ENCODE measurements at regions not wholly inside any gene's neighbourhood (a gene's known extent, or its start where the extent isn't known, plus 50 kb on each side); places are given as distances from the start of the nearest gene placed in this dataset.

DNA sequence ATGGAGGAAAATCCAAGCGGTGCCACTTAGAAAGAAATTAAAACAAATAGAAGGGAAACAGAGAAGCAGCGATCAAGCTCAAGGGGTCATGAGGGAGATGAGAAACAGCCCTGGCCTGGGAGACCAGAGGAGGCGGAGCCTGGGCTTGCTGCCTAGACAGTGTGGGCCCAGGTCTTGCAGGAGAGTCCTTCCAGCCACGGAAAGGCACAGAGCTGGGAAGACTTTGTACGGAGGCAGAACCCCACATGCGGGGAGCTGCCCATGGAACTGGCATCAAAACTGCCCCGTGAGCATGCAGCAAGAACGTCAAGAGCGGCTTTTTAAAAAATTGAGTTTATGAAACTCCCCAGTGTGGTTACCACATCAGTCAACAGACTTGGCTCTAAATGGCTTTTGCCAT, 119.4 kb downstream of the IRX1 start:
- intact Hi-C loops (cut with micrococcal nuclease) = no loop called here
- H3K4me3 Mint-ChIP-seq = no peak overlapping the region
- no peak for ATAC-seq (ENCODE audit: low read depth)
- peaks cover 2% of the 10 kb centered on the region for H3K9me3 Mint-ChIP-seq
- H3K27ac Mint-ChIP-seq = no peak overlapping the region
- no peaks in the 10 kb centered on the region for H3K4me1 Mint-ChIP-seq
- no peaks in the 10 kb centered on the region for H3K36me3 Mint-ChIP-seq (ENCODE audit: low read depth)
- H3K27me3 Mint-ChIP-seq = no peaks in the 10 kb centered on the region
- ChIA-PET POLR2A (no interaction called here), CTCF (no interaction called here)
- no peak for DNase-seq
- TF ChIP-seq, protein P1, sequence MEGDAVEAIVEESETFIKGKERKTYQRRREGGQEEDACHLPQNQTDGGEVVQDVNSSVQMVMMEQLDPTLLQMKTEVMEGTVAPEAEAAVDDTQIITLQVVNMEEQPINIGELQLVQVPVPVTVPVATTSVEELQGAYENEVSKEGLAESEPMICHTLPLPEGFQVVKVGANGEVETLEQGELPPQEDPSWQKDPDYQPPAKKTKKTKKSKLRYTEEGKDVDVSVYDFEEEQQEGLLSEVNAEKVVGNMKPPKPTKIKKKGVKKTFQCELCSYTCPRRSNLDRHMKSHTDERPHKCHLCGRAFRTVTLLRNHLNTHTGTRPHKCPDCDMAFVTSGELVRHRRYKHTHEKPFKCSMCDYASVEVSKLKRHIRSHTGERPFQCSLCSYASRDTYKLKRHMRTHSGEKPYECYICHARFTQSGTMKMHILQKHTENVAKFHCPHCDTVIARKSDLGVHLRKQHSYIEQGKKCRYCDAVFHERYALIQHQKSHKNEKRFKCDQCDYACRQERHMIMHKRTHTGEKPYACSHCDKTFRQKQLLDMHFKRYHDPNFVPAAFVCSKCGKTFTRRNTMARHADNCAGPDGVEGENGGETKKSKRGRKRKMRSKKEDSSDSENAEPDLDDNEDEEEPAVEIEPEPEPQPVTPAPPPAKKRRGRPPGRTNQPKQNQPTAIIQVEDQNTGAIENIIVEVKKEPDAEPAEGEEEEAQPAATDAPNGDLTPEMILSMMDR (IDR thresholded peaks at IDR 0.05) = no peak

- Mint-ChIP-seq H3K27ac (no peak overlapping the region), H3K4me1 (no peaks in the 10 kb centered on the region), H3K27me3 (no peaks in the 10 kb centered on the region), H3K4me3 (no peak overlapping the region), H3K9me3 (no peaks in the 10 kb centered on the region), H3K36me3 (ENCODE audit: low read depth) (no peaks in the 10 kb centered on the region)
- ChIA-PET CTCF (no interaction called here), POLR2A (no interaction called here)
- no peak for ATAC-seq (ENCODE audit: low read depth)
- intact Hi-C loops (cut with micrococcal nuclease) = no loop called here
- DNase-seq = no peak
- TF ChIP-seq, protein P1 (IDR thresholded peaks at IDR 0.05) = no peak
Measured at GRCh38 chr5:3729631-3730030, 134.0 kb downstream of the IRX1 start.

DNA sequence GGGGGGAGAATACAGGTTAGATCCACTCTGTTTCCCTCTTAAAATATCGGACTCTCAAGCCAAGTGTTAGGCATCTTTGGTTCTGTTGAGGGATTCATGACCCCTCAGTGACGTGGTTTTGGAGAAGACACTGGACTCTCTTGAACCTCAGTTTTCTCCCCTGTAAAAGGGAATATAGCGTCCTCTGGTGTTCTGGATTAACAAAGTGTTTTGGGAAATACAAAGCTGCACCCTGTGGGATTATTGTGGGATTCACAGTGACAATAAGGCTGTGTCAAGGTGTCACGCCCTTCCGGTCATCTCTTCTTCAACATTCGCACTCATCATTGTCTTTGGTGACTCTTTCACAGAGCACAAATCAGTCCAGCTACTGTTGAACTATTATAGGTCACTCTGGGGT, 139.0 kb downstream of the IRX1 start:
- no peak overlapping the region for H3K4me3 Mint-ChIP-seq
- no peaks in the 10 kb centered on the region for H3K27me3 Mint-ChIP-seq
- no peaks in the 10 kb centered on the region for H3K9me3 Mint-ChIP-seq
- ATAC-seq (ENCODE audit: low read depth) (no peak), DNase-seq (no peak)
- CTCF ChIA-PET = no interaction called here
- H3K36me3 Mint-ChIP-seq (ENCODE audit: low read depth) = no peaks in the 10 kb centered on the region
- TF ChIP-seq, protein P1 (IDR thresholded peaks at IDR 0.05) = no peak
- POLR2A ChIA-PET = no interaction called here
- intact Hi-C loops (cut with micrococcal nuclease) = no loop called here
- H3K27ac Mint-ChIP-seq = no peak overlapping the region
- H3K4me1 Mint-ChIP-seq = no peaks in the 10 kb centered on the region

DNA sequence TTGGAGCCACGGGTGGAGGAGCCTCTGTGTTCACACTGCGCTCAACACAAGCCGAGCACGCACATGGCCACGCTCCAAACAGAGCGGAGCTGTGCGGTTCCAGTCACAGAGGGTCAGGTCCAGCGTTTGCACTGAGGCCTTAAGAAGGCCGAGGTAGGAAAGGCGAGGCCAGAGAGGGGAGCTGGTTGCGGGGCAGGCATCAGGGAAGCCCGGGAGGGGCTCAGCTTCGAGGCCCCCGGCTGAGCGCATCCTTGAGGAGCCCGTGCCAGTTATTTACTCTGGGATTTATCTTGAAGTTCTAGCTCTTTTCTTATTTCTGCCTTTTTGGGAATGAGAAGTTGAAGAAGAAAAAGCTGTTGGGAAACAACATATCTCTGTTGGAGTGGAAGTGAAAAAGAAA, 140.8 kb downstream of the IRX1 start:
- H3K27ac Mint-ChIP-seq = no peak overlapping the region
- no peaks in the 10 kb centered on the region for H3K36me3 Mint-ChIP-seq (ENCODE audit: low read depth)
- H3K4me3 Mint-ChIP-seq = no peak overlapping the region
- ChIA-PET POLR2A (no interaction called here), CTCF (no interaction called here)
- TF ChIP-seq, protein P1 (IDR thresholded peaks at IDR 0.05) = no peak
- DNase-seq = no peak
- ATAC-seq (ENCODE audit: low read depth) = no peak
- no peaks in the 10 kb centered on the region for H3K27me3 Mint-ChIP-seq
- no peaks in the 10 kb centered on the region for H3K4me1 Mint-ChIP-seq
- intact Hi-C loops (cut with micrococcal nuclease) = no loop called here
- no peaks in the 10 kb centered on the region for H3K9me3 Mint-ChIP-seq

- H3K4me1 Mint-ChIP-seq = no peaks in the 10 kb centered on the region
- H3K27ac Mint-ChIP-seq = no peak overlapping the region
- H3K9me3 Mint-ChIP-seq = no peaks in the 10 kb centered on the region
- TF ChIP-seq, protein P1 (IDR thresholded peaks at IDR 0.05) = no peak
- POLR2A ChIA-PET = no interaction called here
- CTCF ChIA-PET = no interaction called here
- no peak for DNase-seq
- intact Hi-C loops (cut with micrococcal nuclease) = no loop called here
- no peak overlapping the region for H3K4me3 Mint-ChIP-seq
- no peaks in the 10 kb centered on the region for H3K27me3 Mint-ChIP-seq
- no peaks in the 10 kb centered on the region for H3K36me3 Mint-ChIP-seq (ENCODE audit: low read depth)
- no peak for ATAC-seq (ENCODE audit: low read depth)
Measured at GRCh38 chr5:3736926-3737325, 141.3 kb downstream of the IRX1 start.

Measured in activated B cell treated with CpG ODN at 0.5 μM for 24 hours (primary cell).